Astrocyte of the spinal cord (primary cell): ENCODE measurements at regions not wholly inside any gene's neighbourhood (a gene's known extent, or its start where the extent isn't known, plus 50 kb on each side); places are given as distances from the start of the nearest gene placed in this dataset.
A peak's percentile ranks its signal among the peaks of the same experiment; 100 is the strongest.
"Not testable (repeated sequence)": the region's sequence is repeated elsewhere in the genome, so short reads cannot be mapped to it uniquely, and the experiment has no call there.

ENCODE experiments used
- DNase-seq: peaks from one replicate; pipeline ENCODE4 v3.0.0; 2011; ENCODE audit warnings: low read depth, low spot score
- H3K4me3 ChIP-seq: 2 replicates; pipeline ENCODE4 v1.5.1; 2011; ENCODE audit warnings: low read depth, mild to moderate bottlenecking, low read length, moderate library complexity
- in situ Hi-C: cut with HindIII; loops from 2 replicates; pipeline ENCODE4 v1.10.0; 2017; ENCODE audit warnings: low sequenced_read_pairs
- TF ChIP-seq, protein P1 (sequence below): IDR thresholded peaks from 2 replicates; pipeline ENCODE4 v1.5.1; 2012; ENCODE audit warnings: low read depth, mild to moderate bottlenecking, low read length, inconsistent platforms

DNA sequence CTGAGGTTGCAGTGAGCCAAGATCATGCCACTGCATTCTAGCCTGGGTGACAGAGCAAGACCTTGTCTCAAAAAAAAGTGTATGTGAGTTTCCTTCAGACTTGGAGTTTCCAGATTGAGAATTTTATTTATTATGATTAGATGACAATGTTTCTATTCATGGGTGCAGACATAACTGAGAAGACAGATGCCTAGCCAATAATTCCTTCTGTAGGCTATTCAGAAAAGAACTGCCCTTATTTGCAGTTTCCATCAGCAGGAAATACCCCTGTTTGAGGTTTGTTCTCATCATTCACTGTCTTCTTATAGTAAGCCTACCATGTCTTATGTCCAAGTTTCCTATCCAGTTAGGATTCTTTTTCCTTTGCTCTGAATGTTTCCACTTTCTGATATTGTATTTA is 269.0 kb downstream of the KTN1 start:
- DNase-seq, result no peak
- TF ChIP-seq, protein P1, sequence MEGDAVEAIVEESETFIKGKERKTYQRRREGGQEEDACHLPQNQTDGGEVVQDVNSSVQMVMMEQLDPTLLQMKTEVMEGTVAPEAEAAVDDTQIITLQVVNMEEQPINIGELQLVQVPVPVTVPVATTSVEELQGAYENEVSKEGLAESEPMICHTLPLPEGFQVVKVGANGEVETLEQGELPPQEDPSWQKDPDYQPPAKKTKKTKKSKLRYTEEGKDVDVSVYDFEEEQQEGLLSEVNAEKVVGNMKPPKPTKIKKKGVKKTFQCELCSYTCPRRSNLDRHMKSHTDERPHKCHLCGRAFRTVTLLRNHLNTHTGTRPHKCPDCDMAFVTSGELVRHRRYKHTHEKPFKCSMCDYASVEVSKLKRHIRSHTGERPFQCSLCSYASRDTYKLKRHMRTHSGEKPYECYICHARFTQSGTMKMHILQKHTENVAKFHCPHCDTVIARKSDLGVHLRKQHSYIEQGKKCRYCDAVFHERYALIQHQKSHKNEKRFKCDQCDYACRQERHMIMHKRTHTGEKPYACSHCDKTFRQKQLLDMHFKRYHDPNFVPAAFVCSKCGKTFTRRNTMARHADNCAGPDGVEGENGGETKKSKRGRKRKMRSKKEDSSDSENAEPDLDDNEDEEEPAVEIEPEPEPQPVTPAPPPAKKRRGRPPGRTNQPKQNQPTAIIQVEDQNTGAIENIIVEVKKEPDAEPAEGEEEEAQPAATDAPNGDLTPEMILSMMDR, result no peak
- in situ Hi-C loops, result no loop called here
- no peak overlapping the region for H3K4me3 ChIP-seq

- in situ Hi-C loops, result no loop called here
- TF ChIP-seq, protein P1, result no peak
- DNase-seq, result no peak
- H3K4me3 ChIP-seq, result no peak overlapping the region
Observed at GRCh38 chr14:55849833-55850232, 268.4 kb upstream of the PELI2 start.

DNA sequence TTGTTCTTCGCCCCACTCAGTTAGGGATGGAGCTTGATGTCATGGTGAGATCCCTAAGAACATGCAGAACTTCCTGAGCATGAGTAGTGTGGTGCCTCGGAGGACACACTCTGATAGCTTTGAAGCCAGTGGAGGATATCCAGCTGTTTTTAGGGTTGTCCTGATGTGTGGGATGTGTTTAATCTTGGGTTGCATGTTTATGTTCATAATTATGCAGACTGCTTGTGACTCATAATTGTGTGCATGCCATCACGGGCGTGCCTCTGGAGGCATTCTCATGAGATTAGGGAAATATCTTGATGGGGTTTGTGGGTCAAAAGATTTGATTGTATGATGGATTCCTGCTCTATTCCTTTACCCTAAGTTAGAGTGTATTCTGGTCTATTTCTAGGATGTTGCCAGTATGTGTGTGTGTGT is 267.4 kb upstream of the PELI2 start:
- in situ Hi-C loops, result no loop called here
- peak; percentile 16 for DNase-seq
- H3K4me3 ChIP-seq, result no peak overlapping the region
- TF ChIP-seq, protein P1, result no peak

DNA sequence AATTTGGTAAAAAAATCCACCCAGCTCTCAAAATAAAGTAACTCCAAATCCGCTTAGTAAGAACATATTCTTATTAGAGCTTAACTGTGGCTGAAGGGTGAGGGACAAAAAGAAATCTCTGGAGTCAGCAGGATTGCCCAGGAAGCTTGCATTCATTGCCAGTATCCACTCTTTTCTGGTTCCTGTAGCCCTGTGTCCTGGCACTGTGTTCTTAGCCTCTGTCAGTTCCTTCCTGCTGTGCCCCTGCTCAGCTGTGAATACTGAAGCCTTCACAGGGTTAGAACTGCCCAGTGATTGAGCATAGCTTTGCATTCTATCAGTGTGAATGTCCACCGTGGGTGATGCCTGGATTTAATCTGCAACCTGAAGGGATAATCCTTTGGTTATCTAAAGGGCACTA is 266.9 kb upstream of the PELI2 start:
- DNase-seq, result no peak
- no peak overlapping the region for H3K4me3 ChIP-seq
- TF ChIP-seq, protein P1, result no peak
- in situ Hi-C loops, result no loop called here

- in situ Hi-C loops, result no loop called here
- DNase-seq, result no peak
- no peak overlapping the region for H3K4me3 ChIP-seq
- TF ChIP-seq, protein P1, result no peak
Observed at GRCh38 chr14:55851961-55852360, 266.2 kb upstream of the PELI2 start.

GRCh38 chr14:55855751-55856150 is 262.5 kb upstream of the PELI2 start:
- in situ Hi-C loops, result no loop called here
- no peak overlapping the region for H3K4me3 ChIP-seq
- DNase-seq, result no peak
- TF ChIP-seq, protein P1, result no peak

DNA sequence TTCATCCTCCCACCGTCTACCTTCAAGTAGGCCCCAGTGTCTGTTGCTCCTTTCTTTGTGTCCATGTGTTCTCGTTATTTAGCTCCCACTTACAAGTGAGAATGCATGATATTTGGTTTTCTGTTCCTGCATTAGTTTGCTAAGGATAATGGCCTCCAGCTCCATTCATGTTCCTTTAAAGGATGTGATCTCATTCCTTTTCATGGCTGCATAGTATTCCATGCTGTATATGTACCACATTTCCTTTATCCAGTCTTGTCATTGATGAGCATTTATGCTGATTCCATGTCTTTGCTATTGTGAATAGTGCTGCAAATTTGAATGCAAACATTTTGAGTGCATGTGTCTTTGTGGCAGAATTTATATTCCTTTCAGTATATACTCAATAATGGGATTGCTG is 259.6 kb upstream of the PELI2 start:
- in situ Hi-C loops, result no loop called here

GRCh38 chr14:55861561-55861960 is 256.6 kb upstream of the PELI2 start:
- DNase-seq, in situ Hi-C loops, H3K4me3 ChIP-seq: not testable (repeated sequence)

More for the DNA sequence above, 259.6 kb upstream of the PELI2 start:
- DNase-seq, result no peak
- no peak overlapping the region for H3K4me3 ChIP-seq
- TF ChIP-seq, protein P1, result no peak
